Esophagus muscularis mucosa (tissue), 4 donors: ENCODE measurements at regions not wholly inside any gene's neighbourhood (a gene's known extent, or its start where the extent isn't known, plus 50 kb on each side); places are given as distances from the start of the nearest gene placed in this dataset.
A peak's percentile ranks its signal among the peaks of the same experiment; 100 is the strongest.

Experiments
- DNase-seq: peaks from one replicate; pipeline ENCODE4 v3.0.0-alpha.2; 2017; ENCODE audit errors: extremely low spot score
- H3K27ac ChIP-seq, 4 donors: fragments of 200-600 bp; sonication (generic); replicated peaks in 1 of 4; 1 replicate in 3 of 4; 2 replicates in 1 of 4; pipeline ENCODE4 v1.5.1; 2016 to 2019; ENCODE audit warnings: mild to moderate bottlenecking in 1 of 4
- H3K27me3 ChIP-seq, 4 donors: fragments of 200-600 bp; sonication (generic); one replicate each; pipeline versions ENCODE4 v1.5.1 to v1.6.0; 2016 to 2019
- H3K36me3 ChIP-seq, 4 donors: fragments of 200-600 bp; sonication (generic); one replicate each; pipeline ENCODE4 v1.5.1; 2016 to 2019
- H3K4me1 ChIP-seq, 4 donors: fragments of 200-600 bp; sonication (generic); one replicate each; pipeline ENCODE4 v1.5.1; 2016 to 2019
- H3K4me3 ChIP-seq, 4 donors: fragments of 200-600 bp; sonication (generic); 1 replicate in 2 of 4; 2 replicates in 2 of 4; pipeline ENCODE4 v1.5.1; 2016 to 2019; ENCODE audit warnings: mild to moderate bottlenecking in 4 of 4, moderate library complexity in 1 of 4
- H3K9me3 ChIP-seq, 4 donors: fragments of 200-600 bp; sonication (generic); 1 replicate in 3 of 4; 2 replicates in 1 of 4; pipeline ENCODE4 v1.5.1; 2016 to 2019
- CTCF ChIP-seq, 3 experiments: fragments of 200-600 bp in 2 of 3; fragments of 450-650 bp in 1 of 3; sonication (generic) in 2 of 3; IDR thresholded peaks; one replicate each; pipeline ENCODE4 v1.5.1; 2017 to 2019; ENCODE audit warnings: antibody characterized with exemption in 3 of 3, mild to moderate bottlenecking in 2 of 3, moderate library complexity in 1 of 3
- EP300 ChIP-seq: sonication (generic); formaldehyde crosslinking; IDR thresholded peaks from one replicate; pipeline ENCODE4 v1.6.1; 2017; ENCODE audit warnings: antibody characterized with exemption
- POLR2A ChIP-seq: fragments of 450-650 bp; IDR thresholded peaks from one replicate; pipeline ENCODE4 v1.6.1; 2017; ENCODE audit warnings: antibody characterized with exemption, moderate library complexity, mild to moderate bottlenecking, low read depth
- POLR2AphosphoS5 ChIP-seq, 2 donors: sonication (generic); formaldehyde crosslinking; IDR thresholded peaks; one replicate each; pipeline ENCODE4 v1.6.1; 2017; ENCODE audit warnings: antibody characterized with exemption in 2 of 2
- WGBS: methylation state at CpG from one replicate; pipeline ENCODE4 v1.1.5; 2018; 5-methylcytosine and 5-hydroxymethylcytosine counted together
- intact Hi-C: fragments of 100-400 bp; cut with DNase I; formaldehyde crosslinking; loops from one replicate; pipeline ENCODE4 v1.15.1; 2023

- intact Hi-C loops, result no loop called here
- TF ChIP-seq CTCF (IDR thresholded peaks at IDR 0.05) (no peak), POLR2AphosphoS5 (IDR thresholded peaks at IDR 0.05) (no peak), POLR2A (no peak), EP300 (no peak)
- Histone ChIP-seq H3K36me3 (no peaks in the 10 kb centered on the region), H3K9me3 (peaks cover 0 to 5% (median 0%) of the 10 kb centered on the region in 4 donors), H3K27ac (no peak overlapping the region), H3K27me3 (peaks cover 0 to 6% (median 2%) of the 10 kb centered on the region in 4 donors), H3K4me3 (no peak overlapping the region), H3K4me1 (no peaks in the 10 kb centered on the region)
- WGBS, result 89% methylated on average over 3 of the region's 3 CpGs
- peak; percentile 26 for DNase-seq
These were observed 267.0 kb upstream of the HS6ST1 start for GRCh38 chr2:128585706-128586105.

GRCh38 chr2:128589681-128590080 is 271.0 kb upstream of the HS6ST1 start:
- TF ChIP-seq POLR2A, result no peak
- no peak for TF ChIP-seq POLR2AphosphoS5 (IDR thresholded peaks at IDR 0.05)
- TF ChIP-seq CTCF (IDR thresholded peaks at IDR 0.05), result no peak
- TF ChIP-seq EP300, result no peak
- H3K27ac ChIP-seq, result no peak overlapping the region
- intact Hi-C loops, result no loop called here
- no peak overlapping the region for H3K4me3 ChIP-seq
- peaks cover 0 to 3% (median 0%) of the 10 kb centered on the region in 4 donors for H3K9me3 ChIP-seq
- no peak for DNase-seq
- H3K27me3 ChIP-seq, result peaks cover 0 to 9% (median 2%) of the 10 kb centered on the region in 4 donors
- H3K4me1 ChIP-seq, result peaks cover 0 to 6% (median 0%) of the 10 kb centered on the region in 4 donors
- no peaks in the 10 kb centered on the region for H3K36me3 ChIP-seq
- WGBS, result 94% methylated on average over 5 of the region's 6 CpGs

GRCh38 chr2:128590309-128591021 is 271.8 kb upstream of the HS6ST1 start:
- Histone ChIP-seq H3K9me3 (no peaks in the 10 kb centered on the region), H3K27me3 (peaks cover 0 to 9% (median 2%) of the 10 kb centered on the region in 4 donors), H3K36me3 (no peaks in the 10 kb centered on the region), H3K4me1 (peaks cover 0 to 6% (median 0%) of the 10 kb centered on the region in 4 donors), H3K27ac (no peak overlapping the region), H3K4me3 (no peak overlapping the region)
- intact Hi-C loops, result no loop called here
- no peak for TF ChIP-seq EP300
- no peak for TF ChIP-seq POLR2A
- no peak for TF ChIP-seq POLR2AphosphoS5 (IDR thresholded peaks at IDR 0.05)
- TF ChIP-seq CTCF (IDR thresholded peaks at IDR 0.05), result no peak
- 86% methylated on average over 11 of the region's 12 CpGs for WGBS
- peak; percentile 64 for DNase-seq

- intact Hi-C loops, result no loop called here
These were observed 272.6 kb upstream of the HS6ST1 start for GRCh38 chr2:128591022-128591860.

More at GRCh38 chr2:128591022-128591860, 272.6 kb upstream of the HS6ST1 start:
- no peak for TF ChIP-seq EP300
- no peak for TF ChIP-seq POLR2AphosphoS5 (IDR thresholded peaks at IDR 0.05)
- TF ChIP-seq POLR2A, result no peak
- TF ChIP-seq CTCF (IDR thresholded peaks at IDR 0.05), result no peak
- DNase-seq, result peak; percentile 83
- Histone ChIP-seq H3K27me3 (peaks cover 0 to 9% (median 2%) of the 10 kb centered on the region in 4 donors), H3K36me3 (no peaks in the 10 kb centered on the region), H3K4me1 (peaks cover 0 to 6% (median 0%) of the 10 kb centered on the region in 4 donors), H3K9me3 (no peaks in the 10 kb centered on the region), H3K4me3 (no peak overlapping the region), H3K27ac (no peak overlapping the region)
- WGBS, result 74% methylated on average over 8 of the region's 8 CpGs
